HG03558 (cell line): ENCODE measurements at regions not wholly inside any gene's neighbourhood (a gene's known extent, or its start where the extent isn't known, plus 50 kb on each side); places are given as distances from the start of the nearest gene placed in this dataset.
"Not testable (repeated sequence)": the region's sequence is repeated elsewhere in the genome, so short reads cannot be mapped to it uniquely, and the experiment has no call there.

ENCODE experiments used
- ATAC-seq: cut with Tn5 transposase; IDR thresholded peaks from one replicate; pipeline ENCODE4 v1.9.1; 2021; ENCODE audit warnings: moderate number of reproducible peaks; ENCODE audit not compliant: unreplicated experiment; ENCODE audit errors: extremely low read depth

GRCh38 chr6:98358173-98358572 is 476.2 kb upstream of the POU3F2 start:
- no peak for ATAC-seq

GRCh38 chr6:98366371-98366770 is 468.0 kb upstream of the POU3F2 start:
- ATAC-seq: no peak

GRCh38 chr6:98380589-98380988 is 453.8 kb upstream of the POU3F2 start:
- ATAC-seq: no peak

- ATAC-seq: no peak
These were observed 452.1 kb upstream of the POU3F2 start for GRCh38 chr6:98382246-98382645.

GRCh38 chr6:98384334-98384733 is 450.0 kb upstream of the POU3F2 start:
- ATAC-seq: no peak

GRCh38 chr6:98384801-98385200 is 449.6 kb upstream of the POU3F2 start:
- no peak for ATAC-seq

GRCh38 chr6:98395610-98396166 is 438.7 kb upstream of the POU3F2 start:
- ATAC-seq: no peak

GRCh38 chr6:98416027-98416426 is 418.3 kb upstream of the POU3F2 start:
- no peak for ATAC-seq

GRCh38 chr6:98416497-98417158 is 417.7 kb upstream of the POU3F2 start:
- not testable (repeated sequence) for ATAC-seq

GRCh38 chr6:98433325-98434056 is 400.9 kb upstream of the POU3F2 start:
- ATAC-seq: peak; percentile 80

GRCh38 chr6:98443633-98444032 is 390.7 kb upstream of the POU3F2 start:
- no peak for ATAC-seq

GRCh38 chr6:98452685-98453084 is 381.7 kb upstream of the POU3F2 start:
- ATAC-seq: no peak

GRCh38 chr6:98454809-98455322 is 379.5 kb upstream of the POU3F2 start:
- ATAC-seq: no peak

GRCh38 chr6:98458708-98459107 is 375.7 kb upstream of the POU3F2 start:
- no peak for ATAC-seq

- no peak for ATAC-seq
These were observed 371.1 kb upstream of the POU3F2 start for GRCh38 chr6:98463038-98464000.

GRCh38 chr6:98467091-98467490 is 367.3 kb upstream of the POU3F2 start:
- ATAC-seq: no peak

GRCh38 chr6:98467902-98468301 is 366.5 kb upstream of the POU3F2 start:
- ATAC-seq: no peak

GRCh38 chr6:98469141-98469540 is 365.2 kb upstream of the POU3F2 start:
- ATAC-seq: no peak

- no peak for ATAC-seq
These were observed 363.6 kb upstream of the POU3F2 start for GRCh38 chr6:98470821-98471220.

GRCh38 chr6:98471444-98471843 is 362.9 kb upstream of the POU3F2 start:
- no peak for ATAC-seq
